DLD1 (cell line): ENCODE measurements at regions not wholly inside any gene's neighbourhood (a gene's known extent, or its start where the extent isn't known, plus 50 kb on each side); places are given as distances from the start of the nearest gene placed in this dataset.
"Not testable (repeated sequence)": the region's sequence is repeated elsewhere in the genome, so short reads cannot be mapped to it uniquely, and the experiment has no call there.

Source experiments
- in situ Hi-C: cut with HindIII; loops from 2 replicates; pipeline ENCODE4 v1.10.0; 2017; ENCODE audit warnings: low sequenced_read_pairs

DNA sequence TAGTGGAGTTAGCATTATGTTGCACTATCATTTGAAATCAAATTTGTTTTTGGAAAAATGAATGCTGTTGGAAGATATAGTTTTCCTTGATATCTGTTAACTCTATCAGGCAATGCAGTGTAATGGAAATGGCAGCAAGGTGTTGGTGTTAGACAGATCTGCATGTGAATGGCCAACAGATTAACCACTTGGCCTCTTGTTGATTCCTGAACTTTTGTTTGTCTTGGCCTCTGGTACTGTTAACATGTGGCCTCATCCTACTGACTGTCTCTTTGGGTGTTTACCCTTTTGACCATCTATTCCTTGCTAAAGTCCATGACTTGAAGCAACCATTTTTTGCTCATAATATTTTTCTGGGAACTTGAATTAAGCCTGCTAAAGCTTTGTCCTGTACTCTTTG is 110.2 kb upstream of the CDH2 start:
- in situ Hi-C loops: no loop called here

DNA sequence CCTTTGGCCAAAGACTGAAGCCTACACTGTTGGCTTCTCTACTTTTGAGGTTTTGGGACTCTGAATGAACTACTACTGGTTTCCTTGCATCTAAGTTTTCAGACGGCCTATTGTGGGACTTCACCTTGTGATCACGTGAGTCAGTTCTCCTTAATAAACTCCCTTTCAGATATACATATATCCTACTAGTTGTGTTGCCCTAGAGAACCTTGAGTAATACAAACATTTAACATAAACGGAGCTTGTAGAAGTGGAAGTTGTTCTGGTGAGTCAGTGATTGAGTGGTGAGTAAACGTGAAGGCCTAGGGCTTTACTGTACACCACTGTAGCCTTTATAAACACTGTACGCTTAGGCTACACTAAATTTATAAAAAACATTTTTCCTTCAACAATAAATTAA is 107.2 kb upstream of the CDH2 start:
- in situ Hi-C loops: no loop called here

- in situ Hi-C loops: no loop called here
Measured at GRCh38 chr18:28281400-28281799, 104.5 kb upstream of the CDH2 start.

DNA sequence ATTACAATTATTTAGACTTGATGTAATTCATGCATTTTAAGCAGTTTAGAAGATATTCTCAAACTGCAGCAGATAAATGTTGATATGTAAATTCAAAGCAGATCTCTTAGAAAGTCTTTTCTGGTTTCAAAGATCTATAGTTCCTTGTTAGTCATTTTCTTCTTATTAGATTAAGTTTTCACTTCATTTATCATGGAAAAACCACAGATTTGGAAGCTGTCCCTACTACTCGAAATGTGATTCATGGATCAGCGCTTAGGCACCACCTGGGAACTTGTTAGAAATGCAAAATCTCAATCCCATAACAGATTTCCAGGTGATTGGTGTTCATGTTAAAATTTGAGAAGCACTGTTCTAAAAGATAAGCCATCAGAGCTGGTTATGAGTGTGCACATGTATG is 92.8 kb upstream of the CDH2 start:
- in situ Hi-C loops: no loop called here

DNA sequence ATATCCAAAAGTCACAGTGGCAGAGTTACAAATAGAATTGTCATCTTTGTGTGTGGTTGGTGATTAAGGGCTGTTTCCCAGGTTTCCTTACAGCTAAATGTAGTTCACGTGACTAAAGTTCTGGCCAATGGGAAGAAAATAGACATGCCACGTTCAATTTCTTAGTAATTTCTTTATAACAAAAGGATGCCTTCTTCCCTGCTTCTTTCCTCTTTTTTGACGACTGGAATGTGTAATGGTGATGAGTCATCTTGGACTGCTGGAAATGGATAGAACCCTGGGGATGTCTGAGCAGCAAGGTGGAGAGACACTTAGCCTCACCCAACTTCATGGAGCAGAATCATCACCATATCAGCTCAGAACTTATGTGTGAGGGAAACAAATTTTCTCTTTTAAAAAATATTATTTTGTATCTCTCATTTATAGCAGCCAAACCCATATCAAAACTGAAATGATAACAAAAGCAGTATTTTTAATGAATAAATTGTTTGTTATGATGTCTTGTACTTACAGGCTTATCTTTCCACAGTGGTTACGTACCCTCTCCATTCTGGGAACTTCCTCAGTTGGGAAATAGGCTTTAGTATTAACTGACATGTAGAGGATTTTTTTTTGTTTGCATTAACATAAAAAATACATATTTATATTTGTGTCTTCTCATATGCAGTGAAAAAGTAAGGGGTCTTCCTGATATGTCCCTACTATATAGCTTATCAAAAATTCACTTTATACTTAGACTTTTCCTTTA is 91.1 kb upstream of the CDH2 start:
- in situ Hi-C loops: no loop called here

DNA sequence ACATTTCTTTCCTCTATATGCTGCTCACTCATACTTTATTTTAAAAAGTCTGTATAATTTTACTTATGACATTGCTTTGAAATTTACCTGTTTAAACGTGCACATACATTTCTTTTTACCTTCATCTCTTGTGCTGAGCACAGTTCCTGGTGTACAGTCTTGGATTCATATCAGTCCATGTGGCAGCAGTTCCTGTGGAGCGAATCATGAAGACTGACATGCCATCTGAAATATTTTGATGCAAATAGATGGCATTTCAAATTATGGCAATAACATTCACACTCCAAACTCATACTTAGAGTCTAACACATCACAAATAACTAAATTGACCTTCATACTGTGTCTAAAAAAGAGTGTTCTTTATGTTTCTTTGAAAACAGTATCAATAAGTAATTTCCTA is 90.3 kb upstream of the CDH2 start:
- in situ Hi-C loops: no loop called here

DNA sequence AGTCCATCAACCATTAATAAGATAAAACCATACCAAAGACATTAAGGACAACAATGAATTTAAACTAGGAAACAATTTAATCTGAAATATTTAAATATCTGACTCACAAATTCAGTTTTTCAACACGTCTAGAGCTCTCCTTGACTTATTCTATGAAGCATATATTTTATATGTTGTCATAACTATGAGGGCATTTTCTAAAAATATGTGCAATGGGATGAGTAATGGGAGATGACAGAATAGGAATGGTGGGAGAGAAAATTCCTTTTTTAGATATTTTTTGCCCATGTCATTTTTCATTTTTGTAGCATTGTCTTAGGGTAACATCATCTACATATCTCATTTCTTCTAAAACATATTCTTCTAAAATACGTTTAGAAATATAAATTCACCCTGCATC is 79.2 kb upstream of the CDH2 start:
- in situ Hi-C loops: no loop called here

DNA sequence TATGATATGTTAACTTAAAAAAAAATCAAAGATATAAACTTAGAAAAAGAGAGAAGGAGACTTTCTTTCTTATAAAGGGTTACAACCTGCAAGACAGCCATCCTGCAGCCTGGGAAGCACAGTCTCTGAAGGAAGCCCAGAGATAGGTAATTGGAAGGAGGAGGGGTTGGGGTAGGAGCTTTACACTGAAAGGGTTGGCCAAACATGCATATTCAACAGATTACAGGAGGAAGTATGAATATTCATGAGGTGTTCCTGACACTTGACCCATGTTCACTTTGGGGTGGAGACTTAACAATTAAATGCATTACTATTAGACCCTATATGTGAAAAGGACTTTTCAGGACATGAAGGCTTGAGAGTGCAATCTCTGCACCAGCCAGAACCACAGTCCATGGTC is 71.7 kb upstream of the CDH2 start:
- in situ Hi-C loops: no loop called here

GRCh38 chr18:28240626-28241025 is 63.7 kb upstream of the CDH2 start:
- in situ Hi-C loops: not testable (repeated sequence)

GRCh38 chr18:28236487-28236886 is 59.6 kb upstream of the CDH2 start:
- in situ Hi-C loops: no loop called here
